BLaER1 treated with 17β-estradiol and CSF1 and Interleukin-3, amounts not matched to agents 10 nM and 100 nM (cell line): ENCODE measurements at regions not wholly inside any gene's neighbourhood (a gene's known extent, or its start where the extent isn't known, plus 50 kb on each side); places are given as distances from the start of the nearest gene placed in this dataset.
"Not testable (repeated sequence)": the region's sequence is repeated elsewhere in the genome, so short reads cannot be mapped to it uniquely, and the experiment has no call there.

Experiments
- H3K27ac ChIP-seq, 11 experiments: shearing (Covaris generic); formaldehyde crosslinking; 2 replicates each; pipeline ENCODE4 v1.8.1; 2022
- H3K27me3 ChIP-seq, 11 experiments: shearing (Covaris generic); formaldehyde crosslinking; 2 replicates each; pipeline ENCODE4 v1.8.1; 2022
- H3K36me3 ChIP-seq, 11 experiments: shearing (Covaris generic); formaldehyde crosslinking; 2 replicates each; pipeline ENCODE4 v1.8.1; 2022
- H3K4me1 ChIP-seq, 10 experiments: shearing (Covaris generic); formaldehyde crosslinking; 2 replicates each; pipeline ENCODE4 v1.8.1; 2022
- H3K4me2 ChIP-seq, 11 experiments: shearing (Covaris generic); formaldehyde crosslinking; 2 replicates each; pipeline ENCODE4 v1.8.1; 2022
- H3K4me3 ChIP-seq, 10 experiments: shearing (Covaris generic); formaldehyde crosslinking; 2 replicates each; pipeline ENCODE4 v1.8.1; 2022
- H3K9ac ChIP-seq, 11 experiments: shearing (Covaris generic); formaldehyde crosslinking; 2 replicates each; pipeline ENCODE4 v1.8.1; 2022
- H3K9me3 ChIP-seq, 11 experiments: shearing (Covaris generic); formaldehyde crosslinking; replicated peaks in 1 of 11; 2 replicates each; pipeline ENCODE4 v1.8.1; 2022
- H4K20me1 ChIP-seq, 11 experiments: shearing (Covaris generic); formaldehyde crosslinking; 2 replicates each; pipeline ENCODE4 v1.8.1; 2022
- Cebpa-rat ChIP-seq, 11 experiments: shearing (Covaris generic); IDR thresholded peaks; 2 replicates each; pipeline ENCODE4 v1.8.1; 2022

DNA sequence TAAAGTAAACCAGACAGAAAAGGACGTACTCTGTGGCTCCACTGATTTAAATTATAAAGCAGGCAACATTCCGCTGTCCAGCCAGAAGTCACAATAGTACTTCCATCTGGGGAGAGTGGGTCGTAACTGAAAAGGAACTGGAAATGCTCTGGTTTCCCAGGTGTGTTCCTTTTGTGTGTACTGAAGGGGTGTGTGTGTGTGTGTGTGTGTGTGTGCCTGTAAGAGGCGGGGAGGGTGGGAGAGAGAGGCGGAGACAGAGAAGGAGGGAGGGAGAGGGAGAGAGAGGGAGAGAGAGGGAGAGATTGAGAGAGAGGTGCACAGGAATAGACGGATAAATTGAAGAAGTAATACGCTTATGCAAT is 178.4 kb upstream of the ZNF184 start:
- no peak overlapping the region for H3K9ac ChIP-seq
- TF ChIP-seq Cebpa-rat (IDR thresholded peaks at IDR 0.05) = no peak

GRCh38 chr6:27650620-27651370 is 177.9 kb upstream of the ZNF184 start:
- Histone ChIP-seq H3K27me3 (no peaks in the 10 kb centered on the region), H3K9me3 (peaks cover 17 to 33% (median 27%) of the 10 kb centered on the region in 11 experiments), H3K27ac (no peak overlapping the region), H3K4me2 (no peak overlapping the region), H3K4me1 (no peaks in the 10 kb centered on the region), H3K4me3 (no peak overlapping the region), H3K9ac (no peak overlapping the region), H4K20me1 (no peaks in the 10 kb centered on the region), H3K36me3 (no peaks in the 10 kb centered on the region)
- no peak for TF ChIP-seq Cebpa-rat (IDR thresholded peaks at IDR 0.05)

More for the DNA sequence above, 178.4 kb upstream of the ZNF184 start:
- Histone ChIP-seq H4K20me1 (no peaks in the 10 kb centered on the region), H3K27me3 (no peaks in the 10 kb centered on the region), H3K36me3 (no peaks in the 10 kb centered on the region), H3K4me2 (no peak overlapping the region), H3K4me1 (no peaks in the 10 kb centered on the region), H3K4me3 (no peak overlapping the region), H3K9me3 (peaks cover 17 to 33% (median 27%) of the 10 kb centered on the region in 11 experiments), H3K27ac (no peak overlapping the region)

DNA sequence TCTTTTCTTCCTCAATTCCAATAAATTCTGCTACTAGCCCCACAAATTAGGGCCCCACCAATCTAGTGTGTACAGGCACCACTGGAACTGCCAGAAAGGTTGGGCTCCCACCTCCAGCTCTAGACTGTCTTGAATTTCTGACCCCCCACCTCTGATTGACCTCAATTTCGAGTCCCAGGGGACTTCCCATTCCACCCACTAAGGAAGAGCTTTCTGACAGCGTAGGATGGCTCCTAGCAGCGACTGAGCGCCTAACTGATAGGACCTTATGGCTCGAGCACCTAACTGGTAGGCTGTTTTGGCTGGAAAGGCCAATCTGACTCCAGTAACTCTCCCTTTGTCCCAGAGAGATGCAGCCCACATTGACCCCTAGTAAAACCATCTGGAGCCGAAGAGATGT is 171.6 kb upstream of the ZNF184 start:
- H3K9me3 ChIP-seq = peaks cover 8 to 20% (median 11%) of the 10 kb centered on the region in 11 experiments; a peak in 21 of 22 replicates
- H3K36me3 ChIP-seq = no peaks in the 10 kb centered on the region
- TF ChIP-seq Cebpa-rat (IDR thresholded peaks at IDR 0.05) = no peak
- no peak overlapping the region for H3K9ac ChIP-seq
- no peaks in the 10 kb centered on the region for H3K27me3 ChIP-seq
- no peak overlapping the region for H3K4me2 ChIP-seq
- no peaks in the 10 kb centered on the region for H4K20me1 ChIP-seq
- no peak overlapping the region for H3K4me3 ChIP-seq
- no peaks in the 10 kb centered on the region for H3K4me1 ChIP-seq
- no peak overlapping the region for H3K27ac ChIP-seq

- peak in 1 of 11 experiments; percentile 30; a peak in 1 of 22 replicates for TF ChIP-seq Cebpa-rat (IDR thresholded peaks at IDR 0.05)
- H3K9me3 ChIP-seq = peaks cover 8 to 20% (median 11%) of the 10 kb centered on the region in 11 experiments; a peak in 21 of 22 replicates
- H4K20me1 ChIP-seq = no peaks in the 10 kb centered on the region
- H3K27ac ChIP-seq = no peak overlapping the region
- H3K36me3 ChIP-seq = no peaks in the 10 kb centered on the region
- H3K9ac ChIP-seq = no peak overlapping the region
- no peak overlapping the region for H3K4me3 ChIP-seq
- H3K4me2 ChIP-seq = no peak overlapping the region
- H3K4me1 ChIP-seq = no peaks in the 10 kb centered on the region
- H3K27me3 ChIP-seq = no peaks in the 10 kb centered on the region
These were observed 170.0 kb upstream of the ZNF184 start for GRCh38 chr6:27642744-27643456.

- H3K4me2 ChIP-seq, H3K27me3 ChIP-seq: not testable (repeated sequence)
These were observed 163.0 kb upstream of the ZNF184 start for GRCh38 chr6:27635886-27636285.

DNA sequence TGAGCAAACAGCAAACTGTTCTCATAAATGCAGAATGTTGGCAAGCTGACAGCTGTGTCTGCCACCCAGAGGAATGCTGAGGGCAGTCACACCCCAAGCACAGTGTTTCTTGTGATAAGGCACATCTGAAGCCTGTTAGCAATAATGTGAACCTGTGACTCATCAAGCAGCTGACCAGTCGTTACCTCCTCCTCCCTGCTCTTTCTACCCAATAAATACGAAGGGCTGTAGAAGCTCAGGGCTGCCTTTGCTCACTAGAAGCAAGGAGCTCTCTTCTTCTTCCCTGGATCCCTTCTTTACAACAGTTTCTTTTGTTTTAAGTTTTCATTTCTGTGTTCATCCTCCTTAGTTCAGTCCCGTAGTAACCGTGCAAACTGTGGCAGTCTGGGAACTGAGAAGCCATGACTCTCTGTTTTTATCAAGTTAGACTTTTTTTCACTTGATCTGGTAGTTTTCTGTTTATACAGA is 160.3 kb upstream of the ZNF184 start:
- H4K20me1 ChIP-seq, H3K4me2 ChIP-seq, H3K9ac ChIP-seq, H3K27me3 ChIP-seq, H3K4me3 ChIP-seq, H3K4me1 ChIP-seq, H3K36me3 ChIP-seq, H3K27ac ChIP-seq: not testable (repeated sequence)
- H3K9me3 ChIP-seq = peaks cover 0 to 19% (median 13%) of the 10 kb centered on the region in 11 experiments; a peak in 14 of 22 replicates

More at GRCh38 chr6:27635886-27636285, 163.0 kb upstream of the ZNF184 start:
- H3K9me3 ChIP-seq = peaks cover 0 to 21% (median 13%) of the 10 kb centered on the region in 11 experiments; a peak in 15 of 22 replicates
- H3K36me3 ChIP-seq, H3K9ac ChIP-seq, H4K20me1 ChIP-seq, H3K4me3 ChIP-seq, H3K27ac ChIP-seq, H3K4me1 ChIP-seq: not testable (repeated sequence)

GRCh38 chr6:27631609-27631916 is 158.7 kb upstream of the ZNF184 start:
- no peaks in the 10 kb centered on the region for H3K4me1 ChIP-seq
- H4K20me1 ChIP-seq = no peaks in the 10 kb centered on the region
- H3K36me3 ChIP-seq = no peaks in the 10 kb centered on the region
- H3K4me2 ChIP-seq = no peak overlapping the region
- H3K9me3 ChIP-seq = peaks cover 0 to 16% (median 12%) of the 10 kb centered on the region in 11 experiments; a peak in 14 of 22 replicates
- H3K9ac ChIP-seq = no peak overlapping the region
- no peaks in the 10 kb centered on the region for H3K27me3 ChIP-seq
- no peak overlapping the region for H3K4me3 ChIP-seq
- TF ChIP-seq Cebpa-rat (IDR thresholded peaks at IDR 0.05) = no peak
- H3K27ac ChIP-seq = no peak overlapping the region

DNA sequence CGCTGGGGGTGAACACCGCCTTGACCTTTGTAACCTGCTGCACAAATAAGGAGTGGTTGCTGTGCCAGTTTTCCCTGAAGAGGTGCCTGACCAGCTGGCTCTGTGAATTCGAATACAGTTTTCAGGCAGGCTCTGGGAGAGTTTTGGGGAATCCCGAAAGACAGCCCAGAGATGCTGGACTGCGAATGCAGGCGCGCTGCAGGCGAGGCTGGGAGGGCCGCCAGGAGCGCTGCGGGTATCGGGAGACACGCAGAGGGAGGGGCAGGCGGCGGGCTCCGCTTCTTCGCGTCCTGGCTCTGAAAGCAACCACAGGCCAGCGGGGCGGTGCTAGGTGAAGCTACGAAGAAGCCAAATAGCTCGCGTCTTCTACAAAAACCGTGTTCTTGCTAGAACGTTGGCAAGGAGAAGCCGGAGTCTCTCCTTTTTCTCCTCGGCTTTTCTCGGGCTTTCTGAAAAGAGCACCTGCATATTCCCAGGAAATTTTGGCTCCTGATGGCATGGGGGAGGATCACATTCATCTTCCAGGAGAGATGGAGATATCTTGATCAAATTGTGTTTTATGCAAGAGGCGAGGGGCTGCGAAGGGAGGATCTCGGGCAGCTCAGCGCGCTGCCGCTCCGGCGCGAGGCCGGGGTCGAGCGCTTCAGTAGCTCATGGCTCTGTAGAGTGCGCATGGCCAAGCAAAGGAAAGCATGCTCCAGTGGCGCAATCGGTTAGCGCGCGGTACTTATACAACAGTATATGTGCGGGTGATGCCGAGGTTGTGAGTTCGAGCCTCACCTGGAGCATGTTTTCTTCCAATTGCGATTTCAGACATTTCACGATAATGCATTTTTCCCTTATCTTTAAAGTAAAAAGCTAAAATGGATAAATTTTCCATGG is 158.1 kb upstream of the ZNF184 start:
- Histone ChIP-seq H3K27me3 (no peaks in the 10 kb centered on the region), H4K20me1 (no peaks in the 10 kb centered on the region), H3K4me2 (no peak overlapping the region)

DNA sequence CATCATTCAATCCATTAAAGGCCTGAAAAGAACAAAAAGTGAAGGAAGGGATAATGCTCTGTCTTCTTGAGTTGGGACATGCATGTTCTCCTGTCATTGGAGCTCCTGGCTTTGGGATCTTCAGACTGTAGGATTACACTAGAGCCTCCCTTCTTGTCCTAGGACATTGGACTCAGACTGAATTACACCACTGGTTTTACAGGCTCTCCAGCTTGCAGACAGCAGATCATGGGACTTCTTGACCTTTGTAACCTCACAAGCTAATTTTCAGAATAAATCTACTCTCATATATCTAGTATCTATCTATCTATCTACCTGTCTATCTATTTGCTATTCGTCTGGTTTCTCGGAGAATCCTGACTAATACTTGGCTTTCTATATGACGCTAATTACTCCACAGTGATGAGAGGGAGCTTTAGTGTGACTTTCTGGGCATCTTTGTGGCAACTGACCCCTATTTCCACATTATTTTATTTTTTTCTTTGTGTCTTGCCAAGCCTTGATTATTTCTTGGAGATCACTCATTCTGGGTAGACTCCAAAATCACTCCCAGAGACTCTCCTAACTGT is 151.9 kb upstream of the ZNF184 start:
- TF ChIP-seq Cebpa-rat (IDR thresholded peaks at IDR 0.05) = no peak
- Histone ChIP-seq H3K4me2 (no peak overlapping the region), H4K20me1 (no peaks in the 10 kb centered on the region), H3K4me3 (no peak overlapping the region), H3K4me1 (no peaks in the 10 kb centered on the region), H3K9me3 (no peaks in the 10 kb centered on the region), H3K9ac (no peak overlapping the region), H3K36me3 (no peaks in the 10 kb centered on the region), H3K27me3 (no peaks in the 10 kb centered on the region), H3K27ac (no peak overlapping the region)

More for the DNA sequence above, 158.1 kb upstream of the ZNF184 start:
- Histone ChIP-seq H3K36me3 (no peaks in the 10 kb centered on the region), H3K4me3 (no peak overlapping the region), H3K27ac (no peak overlapping the region), H3K4me1 (no peaks in the 10 kb centered on the region), H3K9ac (no peak overlapping the region), H3K9me3 (peaks cover 0 to 16% (median 12%) of the 10 kb centered on the region in 11 experiments; a peak in 13 of 22 replicates)
- TF ChIP-seq Cebpa-rat (IDR thresholded peaks at IDR 0.05) = no peak; a peak in 1 of 22 replicates
